ENCODE measurements at regions not wholly inside any gene's neighbourhood (a gene's known extent, or its start where the extent isn't known, plus 50 kb on each side); places are given as distances from the start of the nearest gene placed in this dataset.

- Histone ChIP-seq H3K4me3 (ENCODE audit: low read length) (no peak overlapping the region), H3K9me3 (ENCODE audit: low read depth, low read length) (no peaks in the 10 kb centered on the region), H3K27me3 (ENCODE audit: insufficient read depth, low read length) (no peaks in the 10 kb centered on the region), H3K4me1 (ENCODE audit: insufficient read depth, low read length) (no peaks in the 10 kb centered on the region)
Measured at GRCh38 chr7:25541094-25541821, 313.0 kb upstream of the NPVF start.

GRCh38 chr7:25541877-25542276 is 313.6 kb upstream of the NPVF start:
- H3K4me3 ChIP-seq (ENCODE audit: low read length), result no peak overlapping the region

GRCh38 chr7:25543210-25543609 is 314.9 kb upstream of the NPVF start:
- no peaks in the 10 kb centered on the region for H3K4me1 ChIP-seq (ENCODE audit: insufficient read depth, low read length)
- no peaks in the 10 kb centered on the region for H3K27me3 ChIP-seq (ENCODE audit: insufficient read depth, low read length)
- H3K9me3 ChIP-seq (ENCODE audit: low read depth, low read length), result no peaks in the 10 kb centered on the region
- H3K4me3 ChIP-seq (ENCODE audit: low read length), result no peak overlapping the region

More at GRCh38 chr7:25541877-25542276, 313.6 kb upstream of the NPVF start:
- no peaks in the 10 kb centered on the region for H3K4me1 ChIP-seq (ENCODE audit: insufficient read depth, low read length)
- no peaks in the 10 kb centered on the region for H3K27me3 ChIP-seq (ENCODE audit: insufficient read depth, low read length)
- H3K9me3 ChIP-seq (ENCODE audit: low read depth, low read length), result no peaks in the 10 kb centered on the region

- H3K4me1 ChIP-seq (ENCODE audit: insufficient read depth, low read length), result no peaks in the 10 kb centered on the region
- H3K27me3 ChIP-seq (ENCODE audit: insufficient read depth, low read length), result no peaks in the 10 kb centered on the region
- no peaks in the 10 kb centered on the region for H3K9me3 ChIP-seq (ENCODE audit: low read depth, low read length)
- no peak overlapping the region for H3K4me3 ChIP-seq (ENCODE audit: low read length)
Measured at GRCh38 chr7:25543798-25544197, 315.5 kb upstream of the NPVF start.

GRCh38 chr7:25544254-25544653 is 316.0 kb upstream of the NPVF start:
- no peaks in the 10 kb centered on the region for H3K9me3 ChIP-seq (ENCODE audit: low read depth, low read length)
- no peaks in the 10 kb centered on the region for H3K27me3 ChIP-seq (ENCODE audit: insufficient read depth, low read length)
- H3K4me1 ChIP-seq (ENCODE audit: insufficient read depth, low read length), result no peaks in the 10 kb centered on the region
- H3K4me3 ChIP-seq (ENCODE audit: low read length), result no peak overlapping the region

- no peaks in the 10 kb centered on the region for H3K27me3 ChIP-seq (ENCODE audit: insufficient read depth, low read length)
- no peaks in the 10 kb centered on the region for H3K9me3 ChIP-seq (ENCODE audit: low read depth, low read length)
- H3K4me1 ChIP-seq (ENCODE audit: insufficient read depth, low read length), result no peaks in the 10 kb centered on the region
- H3K4me3 ChIP-seq (ENCODE audit: low read length), result no peak overlapping the region
Measured at GRCh38 chr7:25545124-25546008, 317.1 kb upstream of the NPVF start.

- H3K9me3 ChIP-seq (ENCODE audit: low read depth, low read length), result no peaks in the 10 kb centered on the region
- H3K4me1 ChIP-seq (ENCODE audit: insufficient read depth, low read length), result no peaks in the 10 kb centered on the region
Measured at GRCh38 chr7:25546306-25546705, 318.0 kb upstream of the NPVF start.

GRCh38 chr7:25549271-25549921 is 321.1 kb upstream of the NPVF start:
- no peaks in the 10 kb centered on the region for H3K9me3 ChIP-seq (ENCODE audit: low read depth, low read length)
- no peak overlapping the region for H3K4me3 ChIP-seq (ENCODE audit: low read length)
- H3K4me1 ChIP-seq (ENCODE audit: insufficient read depth, low read length), result no peaks in the 10 kb centered on the region
- peaks cover 4% of the 10 kb centered on the region for H3K27me3 ChIP-seq (ENCODE audit: insufficient read depth, low read length)

More at GRCh38 chr7:25546306-25546705, 318.0 kb upstream of the NPVF start:
- Histone ChIP-seq H3K27me3 (ENCODE audit: insufficient read depth, low read length) (peaks cover 4% of the 10 kb centered on the region), H3K4me3 (ENCODE audit: low read length) (no peak overlapping the region)

- H3K4me1 ChIP-seq (ENCODE audit: insufficient read depth, low read length), result no peaks in the 10 kb centered on the region
- H3K27me3 ChIP-seq (ENCODE audit: insufficient read depth, low read length), result peaks cover 4% of the 10 kb centered on the region
- no peaks in the 10 kb centered on the region for H3K9me3 ChIP-seq (ENCODE audit: low read depth, low read length)
- H3K4me3 ChIP-seq (ENCODE audit: low read length), result no peak overlapping the region
Measured at GRCh38 chr7:25550149-25550548, 321.9 kb upstream of the NPVF start.

- no peaks in the 10 kb centered on the region for H3K9me3 ChIP-seq (ENCODE audit: low read depth, low read length)
- peaks cover 4% of the 10 kb centered on the region for H3K27me3 ChIP-seq (ENCODE audit: insufficient read depth, low read length)
- H3K4me3 ChIP-seq (ENCODE audit: low read length), result no peak overlapping the region
- no peaks in the 10 kb centered on the region for H3K4me1 ChIP-seq (ENCODE audit: insufficient read depth, low read length)
Measured at GRCh38 chr7:25552998-25553397, 324.7 kb upstream of the NPVF start.

GRCh38 chr7:25553580-25554291 is 325.4 kb upstream of the NPVF start:
- Histone ChIP-seq H3K9me3 (ENCODE audit: low read depth, low read length) (no peaks in the 10 kb centered on the region), H3K4me3 (ENCODE audit: low read length) (no peak overlapping the region), H3K4me1 (ENCODE audit: insufficient read depth, low read length) (no peaks in the 10 kb centered on the region), H3K27me3 (ENCODE audit: insufficient read depth, low read length) (peaks cover 4% of the 10 kb centered on the region)

GRCh38 chr7:25557379-25557917 is 329.2 kb upstream of the NPVF start:
- Histone ChIP-seq H3K4me3 (ENCODE audit: low read length) (no peak overlapping the region), H3K4me1 (ENCODE audit: insufficient read depth, low read length) (no peaks in the 10 kb centered on the region), H3K27me3 (ENCODE audit: insufficient read depth, low read length) (no peaks in the 10 kb centered on the region), H3K9me3 (ENCODE audit: low read depth, low read length) (no peaks in the 10 kb centered on the region)

GRCh38 chr7:25557930-25558329 is 329.6 kb upstream of the NPVF start:
- Histone ChIP-seq H3K4me1 (ENCODE audit: insufficient read depth, low read length) (no peaks in the 10 kb centered on the region), H3K4me3 (ENCODE audit: low read length) (no peak overlapping the region), H3K9me3 (ENCODE audit: low read depth, low read length) (no peaks in the 10 kb centered on the region), H3K27me3 (ENCODE audit: insufficient read depth, low read length) (no peaks in the 10 kb centered on the region)

GRCh38 chr7:25558605-25559004 is 330.3 kb upstream of the NPVF start:
- Histone ChIP-seq H3K9me3 (ENCODE audit: low read depth, low read length) (no peaks in the 10 kb centered on the region), H3K4me3 (ENCODE audit: low read length) (no peak overlapping the region), H3K27me3 (ENCODE audit: insufficient read depth, low read length) (no peaks in the 10 kb centered on the region), H3K4me1 (ENCODE audit: insufficient read depth, low read length) (no peaks in the 10 kb centered on the region)

Measured in mononuclear cell (primary cell).